ENCODE measurements at regions not wholly inside any gene's neighbourhood (a gene's known extent, or its start where the extent isn't known, plus 50 kb on each side); places are given as distances from the start of the nearest gene placed in this dataset.

GRCh38 chr14:36052063-36052462 is 124.5 kb downstream of the PTCSC3 start:
- TF ChIP-seq TCF7L2 (IDR thresholded peaks at IDR 0.05; ENCODE audit: low read depth, low read length) (no peak), CTCF (IDR thresholded peaks at IDR 0.05) (no peak), REST (IDR thresholded peaks at IDR 0.05; ENCODE audit: insufficient read depth in 1 of 2, low read depth in 2 of 2, low read length in 1 of 2) (no peak), POLR2AphosphoS5 (IDR thresholded peaks at IDR 0.05; ENCODE audit: low read depth, low read length) (no peak), SIN3A (IDR thresholded peaks at IDR 0.05; ENCODE audit: borderline replicate concordance, insufficient read depth, low read depth, low read length) (no peak)
- no TSS peak for BruUV-seq (replicated peaks)

GRCh38 chr14:36048667-36049066 is 127.9 kb downstream of the PTCSC3 start:
- H3K27ac ChIP-seq (ENCODE audit: low read length): no peak overlapping the region
- H3K4me3 ChIP-seq (ENCODE audit: low read depth in 2 of 2, low read length in 2 of 2): no peak overlapping the region
- DNase-seq (ENCODE audit: low read depth, low spot score): no peak
- intact Hi-C loops (cut with micrococcal nuclease; ENCODE audit: unreplicated experiment): no loop called here
- H3K9me3 ChIP-seq (ENCODE audit: control insufficient read depth, insufficient read depth, low read depth, low read length): no peaks in the 10 kb centered on the region
- BruUV-seq (replicated peaks): no TSS peak
- in situ Hi-C loops (cut with HindIII; ENCODE audit: low pct_unique_long_range_greater_than_20kb, low sequenced_read_pairs): no loop called here
- no peaks in the 10 kb centered on the region for H3K27me3 ChIP-seq (ENCODE audit: control insufficient read depth, insufficient read depth, low read length)
- no peaks in the 10 kb centered on the region for H3K36me3 ChIP-seq (ENCODE audit: control insufficient read depth, insufficient read depth, low read length)
- H3K4me1 ChIP-seq (ENCODE audit: control insufficient read depth, insufficient read depth, low read length): no peaks in the 10 kb centered on the region
- no peak for ATAC-seq
- POLR2A ChIA-PET: no interaction called here
- CTCF ChIA-PET: no interaction called here
- TF ChIP-seq POLR2AphosphoS5 (IDR thresholded peaks at IDR 0.05; ENCODE audit: low read depth, low read length) (no peak), CTCF (IDR thresholded peaks at IDR 0.05) (no peak), SIN3A (IDR thresholded peaks at IDR 0.05; ENCODE audit: borderline replicate concordance, insufficient read depth, low read depth, low read length) (no peak), TCF7L2 (IDR thresholded peaks at IDR 0.05; ENCODE audit: low read depth, low read length) (no peak), REST (IDR thresholded peaks at IDR 0.05; ENCODE audit: insufficient read depth in 1 of 2, low read depth in 2 of 2, low read length in 1 of 2) (no peak)

More at GRCh38 chr14:36052063-36052462, 124.5 kb downstream of the PTCSC3 start:
- Histone ChIP-seq H3K36me3 (ENCODE audit: control insufficient read depth, insufficient read depth, low read length) (no peaks in the 10 kb centered on the region), H3K9me3 (ENCODE audit: control insufficient read depth, insufficient read depth, low read depth, low read length) (no peaks in the 10 kb centered on the region), H3K27me3 (ENCODE audit: control insufficient read depth, insufficient read depth, low read length) (no peaks in the 10 kb centered on the region), H3K27ac (ENCODE audit: low read length) (no peak overlapping the region), H3K4me1 (ENCODE audit: control insufficient read depth, insufficient read depth, low read length) (no peaks in the 10 kb centered on the region), H3K4me3 (ENCODE audit: low read depth in 2 of 2, low read length in 2 of 2) (no peak overlapping the region)
- CTCF ChIA-PET: no interaction called here
- POLR2A ChIA-PET: no interaction called here
- ATAC-seq (no peak), DNase-seq (ENCODE audit: low read depth, low spot score) (no peak)
- intact Hi-C loops (cut with micrococcal nuclease; ENCODE audit: unreplicated experiment) (no loop called here), in situ Hi-C loops (cut with HindIII; ENCODE audit: low pct_unique_long_range_greater_than_20kb, low sequenced_read_pairs) (no loop called here)

Data from Panc1 (cell line).